ENCODE measurements at regions not wholly inside any gene's neighbourhood (a gene's known extent, or its start where the extent isn't known, plus 50 kb on each side); places are given as distances from the start of the nearest gene placed in this dataset.
"Not testable (repeated sequence)": the region's sequence is repeated elsewhere in the genome, so short reads cannot be mapped to it uniquely, and the experiment has no call there.

DNA sequence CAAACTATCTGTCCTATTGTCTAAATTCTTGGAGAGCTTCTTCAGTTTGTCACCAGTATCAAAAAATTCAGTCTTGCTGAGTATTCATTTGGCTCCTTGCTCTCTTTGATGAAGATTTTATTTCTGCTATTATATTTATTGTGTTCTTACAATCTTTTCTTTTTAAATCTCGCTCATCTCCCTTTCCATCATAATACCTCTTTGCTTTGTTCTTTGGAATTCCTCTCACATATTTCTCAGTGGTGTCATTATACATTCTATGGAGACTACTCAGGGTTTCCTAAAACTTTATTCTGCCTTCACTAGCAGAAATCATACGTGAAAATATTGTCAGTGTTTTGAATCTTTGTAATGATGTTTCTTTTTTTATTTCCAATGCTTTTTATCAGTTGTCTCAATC lies 445.2 kb upstream of the ID4 start:
- Histone ChIP-seq H3K36me3 (no peaks in the 10 kb centered on the region), H3K4me1 (no peaks in the 10 kb centered on the region), H3K27me3 (no peaks in the 10 kb centered on the region), H3K27ac (no peak overlapping the region), H3K9ac (ENCODE audit: low read depth in 2 of 2, low read length in 2 of 2) (no peak overlapping the region), H3K4me3 (no peak overlapping the region), H3K9me3 (no peaks in the 10 kb centered on the region)
- no peak for DNase-seq
- intact Hi-C loops (cut with DNase I): no loop called here
- TF ChIP-seq, protein P1, sequence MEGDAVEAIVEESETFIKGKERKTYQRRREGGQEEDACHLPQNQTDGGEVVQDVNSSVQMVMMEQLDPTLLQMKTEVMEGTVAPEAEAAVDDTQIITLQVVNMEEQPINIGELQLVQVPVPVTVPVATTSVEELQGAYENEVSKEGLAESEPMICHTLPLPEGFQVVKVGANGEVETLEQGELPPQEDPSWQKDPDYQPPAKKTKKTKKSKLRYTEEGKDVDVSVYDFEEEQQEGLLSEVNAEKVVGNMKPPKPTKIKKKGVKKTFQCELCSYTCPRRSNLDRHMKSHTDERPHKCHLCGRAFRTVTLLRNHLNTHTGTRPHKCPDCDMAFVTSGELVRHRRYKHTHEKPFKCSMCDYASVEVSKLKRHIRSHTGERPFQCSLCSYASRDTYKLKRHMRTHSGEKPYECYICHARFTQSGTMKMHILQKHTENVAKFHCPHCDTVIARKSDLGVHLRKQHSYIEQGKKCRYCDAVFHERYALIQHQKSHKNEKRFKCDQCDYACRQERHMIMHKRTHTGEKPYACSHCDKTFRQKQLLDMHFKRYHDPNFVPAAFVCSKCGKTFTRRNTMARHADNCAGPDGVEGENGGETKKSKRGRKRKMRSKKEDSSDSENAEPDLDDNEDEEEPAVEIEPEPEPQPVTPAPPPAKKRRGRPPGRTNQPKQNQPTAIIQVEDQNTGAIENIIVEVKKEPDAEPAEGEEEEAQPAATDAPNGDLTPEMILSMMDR (IDR thresholded peaks at IDR 0.05): no peak

DNA sequence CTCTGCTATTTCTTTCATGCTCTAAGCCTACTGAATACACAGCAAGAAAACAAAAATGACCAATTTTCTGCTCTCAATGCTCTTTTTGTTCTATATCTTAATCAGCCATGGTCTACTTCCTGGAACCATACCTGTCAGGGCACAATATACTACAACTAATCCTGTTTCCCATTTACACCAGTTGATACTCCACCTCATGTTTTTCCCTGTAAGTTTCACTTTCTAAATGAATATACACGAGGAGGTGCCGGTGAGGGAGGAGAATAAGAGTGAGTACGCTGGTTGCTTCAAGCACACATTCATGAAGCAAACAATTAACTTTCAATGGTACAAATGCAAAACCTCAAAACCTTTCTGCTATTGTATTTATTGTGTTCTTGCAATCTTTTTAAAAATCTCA lies 443.1 kb upstream of the ID4 start:
- Histone ChIP-seq H3K4me3 (no peak overlapping the region), H3K9ac (ENCODE audit: low read depth in 2 of 2, low read length in 2 of 2) (no peak overlapping the region), H3K9me3 (no peaks in the 10 kb centered on the region), H3K36me3 (no peaks in the 10 kb centered on the region), H3K4me1 (no peaks in the 10 kb centered on the region), H3K27me3 (no peaks in the 10 kb centered on the region), H3K27ac (no peak overlapping the region)
- intact Hi-C loops (cut with DNase I): no loop called here
- TF ChIP-seq, protein P1 (IDR thresholded peaks at IDR 0.05): no peak
- DNase-seq: no peak

DNA sequence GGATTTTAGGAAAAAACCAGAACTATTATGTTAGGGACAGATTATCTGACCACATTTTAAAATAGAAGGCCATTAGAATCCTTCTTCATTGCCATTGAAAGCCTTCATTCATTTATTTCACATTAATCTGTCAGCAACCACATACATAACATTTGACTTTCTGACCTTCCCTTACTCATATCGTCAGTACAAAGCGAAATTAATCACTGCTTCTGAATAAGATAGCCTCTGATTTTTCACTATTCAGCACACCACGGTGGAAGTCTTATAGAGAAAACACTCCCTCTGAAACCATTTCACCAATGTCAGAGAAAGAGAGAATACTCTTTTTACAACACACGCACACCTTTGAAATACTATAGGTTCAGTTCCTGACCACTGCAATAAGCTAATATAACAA lies 442.5 kb upstream of the ID4 start:
- no peaks in the 10 kb centered on the region for H3K27me3 ChIP-seq
- H3K36me3 ChIP-seq: no peaks in the 10 kb centered on the region
- TF ChIP-seq, protein P1 (IDR thresholded peaks at IDR 0.05): no peak
- no peak overlapping the region for H3K4me3 ChIP-seq
- H3K9me3 ChIP-seq: no peaks in the 10 kb centered on the region
- no peaks in the 10 kb centered on the region for H3K4me1 ChIP-seq
- H3K27ac ChIP-seq: no peak overlapping the region
- intact Hi-C loops (cut with DNase I): no loop called here
- DNase-seq: no peak
- H3K9ac ChIP-seq (ENCODE audit: low read depth in 2 of 2, low read length in 2 of 2): no peak overlapping the region

DNA sequence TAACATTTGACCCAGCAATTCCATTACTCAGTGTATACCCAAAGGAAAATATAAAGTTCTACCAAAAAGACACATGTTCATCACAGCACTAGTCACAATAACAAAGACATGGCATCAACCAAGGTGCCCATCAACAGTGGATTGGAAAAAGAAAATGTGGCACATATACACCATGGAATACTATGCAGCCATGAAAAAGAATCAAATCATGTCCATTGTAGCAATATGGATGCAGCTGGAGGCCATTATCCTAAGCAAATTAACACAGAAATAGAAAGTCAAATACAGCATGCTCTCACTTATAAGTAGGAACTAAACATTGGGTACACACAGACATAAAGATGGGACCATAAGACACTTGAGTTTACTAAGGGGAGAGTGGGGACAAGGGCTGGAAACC lies 441.9 kb upstream of the ID4 start:
- H3K27ac ChIP-seq: no peak overlapping the region
- no peak for DNase-seq

DNA sequence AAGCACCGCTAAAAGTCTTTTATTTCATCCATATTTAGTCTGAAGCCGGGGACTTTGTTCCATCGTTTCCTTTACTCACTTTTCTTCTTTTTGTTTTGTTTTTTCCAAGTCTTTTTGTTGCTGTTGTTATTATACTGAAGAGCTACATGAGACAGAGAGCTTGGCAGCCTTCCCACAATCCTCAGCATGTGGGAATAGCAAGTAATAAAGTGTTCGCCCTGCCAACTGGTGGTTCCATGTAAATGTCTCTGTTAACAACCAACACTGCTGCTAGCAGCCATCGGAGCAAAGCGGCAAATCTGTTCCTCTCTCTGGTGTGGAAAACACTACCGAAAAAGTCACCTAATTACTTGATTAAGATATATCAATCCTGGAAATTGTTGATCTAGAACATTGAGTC lies 437.8 kb upstream of the ID4 start:
- TF ChIP-seq, protein P1 (IDR thresholded peaks at IDR 0.05): no peak
- intact Hi-C loops (cut with DNase I): no loop called here
- H3K4me1 ChIP-seq: no peaks in the 10 kb centered on the region

More for the DNA sequence above, 441.9 kb upstream of the ID4 start:
- TF ChIP-seq, protein P1 (IDR thresholded peaks at IDR 0.05): no peak
- no peaks in the 10 kb centered on the region for H3K9me3 ChIP-seq
- no peak overlapping the region for H3K9ac ChIP-seq (ENCODE audit: low read depth in 2 of 2, low read length in 2 of 2)
- no peaks in the 10 kb centered on the region for H3K27me3 ChIP-seq
- intact Hi-C loops (cut with DNase I): no loop called here
- H3K4me3 ChIP-seq: no peak overlapping the region
- no peaks in the 10 kb centered on the region for H3K36me3 ChIP-seq
- H3K4me1 ChIP-seq: no peaks in the 10 kb centered on the region

DNA sequence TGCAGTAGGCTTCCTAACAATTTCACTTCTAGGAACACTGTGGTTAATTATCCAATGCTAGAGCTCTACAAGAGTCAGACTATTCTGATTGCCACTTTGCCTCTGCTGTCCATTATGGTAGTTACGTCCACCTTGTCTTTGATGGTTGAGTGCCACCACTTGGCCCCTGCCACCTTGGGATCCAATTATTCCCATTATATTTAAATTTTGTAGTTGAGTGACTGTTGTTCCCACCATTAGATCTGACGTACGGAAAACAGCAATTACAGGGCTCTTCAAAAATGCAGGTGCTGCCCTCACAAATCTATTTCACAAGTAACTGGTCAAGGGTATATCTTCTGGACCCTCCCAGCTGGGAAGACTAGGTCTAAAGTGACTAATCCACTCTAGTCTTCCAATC lies 432.3 kb upstream of the ID4 start:
- H3K4me3 ChIP-seq; H3K36me3 ChIP-seq; H3K27ac ChIP-seq; H3K9ac ChIP-seq (ENCODE audit: low read depth in 2 of 2, low read length in 2 of 2); H3K27me3 ChIP-seq; H3K4me1 ChIP-seq; DNase-seq; H3K9me3 ChIP-seq; intact Hi-C loops (cut with DNase I): not testable (repeated sequence)

More for the DNA sequence above, 437.8 kb upstream of the ID4 start:
- Histone ChIP-seq H3K9me3 (no peaks in the 10 kb centered on the region), H3K4me3 (no peak overlapping the region), H3K36me3 (no peaks in the 10 kb centered on the region), H3K27ac (no peak overlapping the region), H3K27me3 (no peaks in the 10 kb centered on the region), H3K9ac (ENCODE audit: low read depth in 2 of 2, low read length in 2 of 2) (no peak overlapping the region)
- no peak for DNase-seq
